ENCODE measurements at regions not wholly inside any gene's neighbourhood (a gene's known extent, or its start where the extent isn't known, plus 50 kb on each side); places are given as distances from the start of the nearest gene placed in this dataset.

DNA sequence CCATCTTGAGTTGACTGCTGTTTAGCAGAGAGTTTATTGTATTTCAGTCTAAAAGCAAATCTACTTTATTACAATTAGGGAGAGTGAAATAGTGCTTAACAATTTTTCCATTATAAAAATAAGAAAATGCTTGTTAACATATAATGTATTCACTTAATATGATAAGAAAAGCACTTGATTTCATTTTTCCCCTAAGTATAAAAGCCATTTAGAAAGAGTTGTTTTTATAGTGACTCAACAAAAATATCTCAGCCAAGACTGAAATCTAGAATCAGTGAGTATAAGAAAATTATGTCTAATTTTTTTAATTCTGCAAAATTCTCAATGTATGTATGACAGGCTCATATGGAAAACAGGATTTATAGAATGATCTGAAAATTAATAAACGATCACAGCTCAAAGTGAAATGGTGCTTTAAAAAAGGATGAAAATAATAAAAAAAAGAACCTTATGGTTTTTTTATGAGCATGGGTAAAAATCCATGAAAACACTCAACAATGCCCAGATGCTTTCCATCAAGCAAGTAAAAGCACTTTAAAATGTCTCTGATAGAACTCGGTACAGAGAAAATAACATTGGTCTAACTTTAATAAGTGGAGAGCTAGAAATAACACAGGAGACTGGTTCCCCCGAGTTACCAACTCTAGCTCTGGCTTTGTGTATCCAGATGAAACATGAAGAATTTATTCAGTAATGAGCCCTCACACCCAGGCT is 1057.8 kb upstream of the WWC1 start:
- H3K36me3 Mint-ChIP-seq = no peaks in the 10 kb centered on the region
- peaks cover 2 to 20% (median 11%) of the 10 kb centered on the region in 9 donors for H3K9me3 Mint-ChIP-seq
- POLR2A ChIA-PET = no interaction called here
- H3K27ac Mint-ChIP-seq = no peak overlapping the region
- ATAC-seq (no peak), DNase-seq (no peak)
- H3K4me3 Mint-ChIP-seq = no peak overlapping the region
- H3K4me1 Mint-ChIP-seq = no peaks in the 10 kb centered on the region
- H3K27me3 Mint-ChIP-seq = peaks cover 0 to 6% (median 0%) of the 10 kb centered on the region in 5 donors

DNA sequence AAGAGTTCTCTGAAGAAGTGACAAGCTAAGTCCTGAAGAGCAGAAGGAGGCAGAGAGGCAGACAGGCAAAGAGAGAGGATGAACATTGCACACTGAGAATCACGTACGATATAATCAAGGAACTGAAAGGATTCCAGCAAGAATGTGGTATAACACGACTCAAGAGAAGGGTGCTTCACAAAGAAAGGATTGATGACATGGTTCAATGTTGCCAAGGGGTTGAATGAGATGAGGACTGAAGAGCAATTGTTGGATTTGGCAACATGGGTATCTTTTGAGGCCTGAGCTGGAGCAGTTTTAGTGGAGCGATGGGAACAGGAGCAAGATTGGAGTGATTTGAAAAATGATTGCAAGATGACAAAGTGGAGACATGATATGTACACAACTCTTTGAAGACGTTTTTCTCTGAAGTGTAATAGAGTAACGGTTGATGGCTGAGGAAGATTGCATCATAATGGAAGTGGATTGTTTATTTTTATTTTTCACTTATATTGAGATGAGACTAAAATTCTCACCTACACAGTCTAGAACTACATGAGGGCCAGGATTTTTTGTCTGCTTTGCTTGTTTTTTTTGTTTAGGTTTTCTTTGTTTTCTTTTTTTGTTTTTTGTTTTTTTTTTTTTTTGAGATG is 1049.9 kb upstream of the WWC1 start:
- Mint-ChIP-seq H3K9me3 (peaks cover 0 to 20% (median 8%) of the 10 kb centered on the region in 9 donors), H3K4me1 (peaks cover 0 to 1% (median 0%) of the 10 kb centered on the region in 4 donors), H3K4me3 (no peak overlapping the region), H3K27ac (no peak overlapping the region), H3K27me3 (no peaks in the 10 kb centered on the region), H3K36me3 (peaks cover 0 to 6% (median 0%) of the 10 kb centered on the region in 3 donors)
- ATAC-seq (no peak), DNase-seq (no peak)
- POLR2A ChIA-PET = no interaction called here

DNA sequence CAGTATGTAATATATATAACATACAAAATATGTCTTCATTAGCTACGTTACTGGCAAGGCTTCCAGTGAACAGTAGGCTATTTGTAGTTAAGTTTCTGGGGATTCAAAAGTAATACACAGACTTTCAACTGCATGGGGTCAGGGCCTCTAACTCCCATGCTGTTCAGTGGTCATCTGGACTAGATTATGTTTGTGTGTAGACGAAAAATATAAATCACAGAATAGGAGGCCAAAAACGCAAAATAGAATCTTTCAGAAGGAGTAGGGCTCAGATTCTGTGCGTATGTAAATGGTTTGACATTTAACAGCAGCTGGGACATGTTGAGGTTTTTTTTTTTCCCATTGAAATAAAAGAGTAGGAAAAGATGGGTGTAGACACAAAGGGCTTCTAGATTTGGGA is 1048.7 kb upstream of the WWC1 start:
- H3K36me3 Mint-ChIP-seq = peaks cover 0 to 6% (median 0%) of the 10 kb centered on the region in 3 donors
- ATAC-seq (no peak), DNase-seq (no peak)
- POLR2A ChIA-PET = no interaction called here
- peaks cover 0 to 20% (median 8%) of the 10 kb centered on the region in 9 donors for H3K9me3 Mint-ChIP-seq
- no peak overlapping the region for H3K4me3 Mint-ChIP-seq
- no peaks in the 10 kb centered on the region for H3K27me3 Mint-ChIP-seq
- peaks cover 0 to 1% (median 0%) of the 10 kb centered on the region in 4 donors for H3K4me1 Mint-ChIP-seq
- no peak overlapping the region for H3K27ac Mint-ChIP-seq

DNA sequence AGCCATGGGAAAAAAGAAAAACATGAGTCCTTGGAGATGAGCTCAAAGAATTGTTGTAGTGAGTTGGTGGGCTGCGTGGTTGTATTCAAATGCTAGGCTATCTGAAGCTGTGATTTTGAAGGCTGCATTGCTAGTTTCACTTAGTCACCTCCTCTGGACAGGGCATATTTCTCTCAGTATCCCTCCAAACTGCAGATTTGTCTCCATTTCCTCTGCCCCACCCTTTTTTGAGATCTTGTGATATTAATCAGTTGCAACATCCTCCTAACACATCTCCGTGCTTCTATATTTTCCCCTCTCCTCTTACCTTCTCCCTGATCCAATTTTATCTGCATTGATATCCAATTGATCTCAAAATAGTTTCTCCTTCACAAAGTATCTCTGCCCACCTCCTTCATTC is 1048.0 kb upstream of the WWC1 start:
- Mint-ChIP-seq H3K36me3 (peaks cover 0 to 6% (median 0%) of the 10 kb centered on the region in 3 donors), H3K27me3 (no peaks in the 10 kb centered on the region), H3K9me3 (peaks cover 0 to 20% (median 6%) of the 10 kb centered on the region in 9 donors), H3K4me1 (peaks cover 0 to 1% (median 0%) of the 10 kb centered on the region in 4 donors), H3K4me3 (no peak overlapping the region), H3K27ac (no peak overlapping the region)
- DNase-seq (no peak), ATAC-seq (no peak)
- POLR2A ChIA-PET = no interaction called here

DNA sequence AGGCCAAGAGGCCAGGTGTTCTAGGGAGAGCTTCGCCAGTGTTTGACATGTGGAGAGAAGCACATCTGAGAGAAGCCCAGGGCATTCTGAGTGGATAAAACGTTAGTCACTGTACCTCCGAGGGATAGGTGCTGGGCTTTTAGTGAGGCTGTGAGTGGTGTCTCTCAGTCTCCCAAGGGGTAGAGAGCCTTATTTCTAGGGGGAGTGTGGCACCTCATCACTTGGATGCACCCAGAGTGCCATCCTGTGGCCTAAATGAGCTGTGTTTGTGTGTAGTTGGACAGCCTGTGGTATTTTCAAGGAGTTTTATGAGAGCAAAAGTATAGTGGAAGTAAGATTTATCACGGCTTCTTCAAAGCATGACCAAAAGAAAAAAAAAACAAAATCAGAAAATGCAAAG is 1046.9 kb upstream of the WWC1 start:
- H3K27ac Mint-ChIP-seq = no peak overlapping the region
- POLR2A ChIA-PET = no interaction called here
- peaks cover 0 to 23% (median 6%) of the 10 kb centered on the region in 9 donors for H3K9me3 Mint-ChIP-seq
- DNase-seq (no peak), ATAC-seq (no peak)
- peaks cover 0 to 6% (median 0%) of the 10 kb centered on the region in 3 donors for H3K36me3 Mint-ChIP-seq
- H3K27me3 Mint-ChIP-seq = no peaks in the 10 kb centered on the region
- H3K4me3 Mint-ChIP-seq = no peak overlapping the region
- H3K4me1 Mint-ChIP-seq = peaks cover 0 to 1% (median 0%) of the 10 kb centered on the region in 4 donors

DNA sequence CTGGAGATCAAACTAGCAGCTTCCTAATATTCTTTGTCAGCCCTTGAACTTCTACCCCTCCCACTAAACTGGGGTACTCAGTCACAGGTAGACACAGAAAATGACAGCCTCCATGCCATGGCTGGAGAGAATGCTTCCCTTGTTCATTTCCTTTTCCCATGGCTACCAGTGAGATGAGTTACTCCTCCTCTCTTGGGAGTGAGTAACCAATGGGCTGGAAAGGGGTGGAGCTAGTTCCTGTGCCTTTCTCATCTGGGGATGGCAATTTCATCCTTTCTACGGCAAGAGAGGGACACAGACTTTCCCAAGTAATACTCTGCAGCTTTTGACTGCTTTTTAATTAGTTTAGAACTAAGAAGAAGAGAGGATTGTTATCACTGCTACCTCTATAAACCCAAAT is 1045.6 kb upstream of the WWC1 start:
- no peak overlapping the region for H3K4me3 Mint-ChIP-seq
- H3K4me1 Mint-ChIP-seq = peaks cover 0 to 1% (median 0%) of the 10 kb centered on the region in 4 donors
- H3K36me3 Mint-ChIP-seq = peaks cover 0 to 6% (median 0%) of the 10 kb centered on the region in 3 donors
- H3K9me3 Mint-ChIP-seq = peaks cover 0 to 21% (median 4%) of the 10 kb centered on the region in 9 donors
- POLR2A ChIA-PET = no interaction called here
- no peak overlapping the region for H3K27ac Mint-ChIP-seq
- ATAC-seq (no peak), DNase-seq (no peak)
- H3K27me3 Mint-ChIP-seq = no peaks in the 10 kb centered on the region

DNA sequence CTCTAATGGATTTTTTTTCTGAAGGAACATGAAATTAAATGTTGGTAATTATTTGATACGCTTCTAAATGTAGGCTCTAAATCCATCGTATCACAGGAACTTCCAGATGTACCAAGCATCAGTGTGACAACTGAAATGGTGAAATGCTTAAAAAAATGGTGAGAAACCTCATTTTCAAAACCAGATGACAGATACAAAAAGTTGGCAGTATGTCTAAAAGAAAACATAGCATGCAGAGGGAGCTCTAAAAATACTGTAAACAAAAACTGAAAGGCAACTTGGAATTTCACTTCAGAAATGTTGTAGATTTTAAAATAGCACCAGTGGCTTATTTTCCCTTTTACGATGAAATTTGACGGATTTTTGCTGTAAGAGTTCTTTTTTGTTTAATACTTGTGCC is 1043.6 kb upstream of the WWC1 start:
- no peak overlapping the region for H3K27ac Mint-ChIP-seq
- no peaks in the 10 kb centered on the region for H3K36me3 Mint-ChIP-seq
- DNase-seq (no peak), ATAC-seq (no peak)
- H3K4me1 Mint-ChIP-seq = peaks cover 0 to 1% (median 0%) of the 10 kb centered on the region in 4 donors
- POLR2A ChIA-PET = no interaction called here
- H3K4me3 Mint-ChIP-seq = no peak overlapping the region
- peaks cover 0 to 13% (median 0%) of the 10 kb centered on the region in 9 donors for H3K9me3 Mint-ChIP-seq
- H3K27me3 Mint-ChIP-seq = no peaks in the 10 kb centered on the region

DNA sequence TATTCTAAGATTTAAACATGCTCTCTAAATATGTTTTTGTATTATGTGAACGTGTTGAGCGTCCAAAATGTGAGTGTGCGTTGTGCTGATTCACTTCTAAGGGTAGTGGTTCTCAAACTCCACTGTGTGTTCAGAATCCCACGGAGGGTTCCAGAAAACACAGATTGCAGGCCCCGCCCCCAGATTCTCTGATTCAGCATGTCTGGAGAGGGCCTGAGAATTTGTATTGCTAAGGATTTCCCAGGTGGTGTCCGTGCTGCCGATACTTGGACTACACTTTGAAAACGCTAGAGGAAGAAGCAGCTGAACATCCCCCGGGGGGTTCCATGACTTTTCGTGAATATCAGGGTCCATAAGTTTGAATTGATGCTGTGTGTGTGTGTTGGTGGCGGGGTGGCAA is 1043.2 kb upstream of the WWC1 start:
- Mint-ChIP-seq H3K9me3 (peaks cover 0 to 13% (median 0%) of the 10 kb centered on the region in 9 donors), H3K4me1 (peaks cover 0 to 1% (median 0%) of the 10 kb centered on the region in 4 donors), H3K4me3 (no peak overlapping the region), H3K27me3 (no peaks in the 10 kb centered on the region), H3K36me3 (no peaks in the 10 kb centered on the region), H3K27ac (no peak overlapping the region)
- POLR2A ChIA-PET = no interaction called here
- ATAC-seq (no peak), DNase-seq (no peak)

DNA sequence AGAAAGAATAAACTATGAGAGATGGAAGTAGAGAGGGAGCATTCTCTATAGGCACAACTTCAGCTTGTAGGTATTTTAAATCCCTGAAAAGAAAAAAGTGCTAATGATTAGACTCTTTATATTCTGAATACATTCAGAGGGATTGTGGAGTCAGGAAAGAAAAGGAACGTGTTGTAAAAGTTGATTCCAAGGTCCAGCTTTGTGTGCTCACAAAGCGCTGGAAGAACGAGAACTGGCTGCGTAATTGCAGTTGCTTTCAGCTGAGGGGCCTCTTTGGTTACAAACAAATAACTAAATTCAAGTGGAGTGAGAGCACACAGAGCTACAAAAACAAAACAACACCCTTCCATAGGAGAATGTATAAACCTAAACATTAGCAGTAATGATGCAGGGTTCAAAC is 1040.4 kb upstream of the WWC1 start:
- no peaks in the 10 kb centered on the region for H3K36me3 Mint-ChIP-seq
- no peak overlapping the region for H3K4me3 Mint-ChIP-seq
- no peak overlapping the region for H3K27ac Mint-ChIP-seq
- H3K9me3 Mint-ChIP-seq = peaks cover 0 to 16% (median 0%) of the 10 kb centered on the region in 9 donors
- DNase-seq (no peak), ATAC-seq (no peak)
- no peaks in the 10 kb centered on the region for H3K27me3 Mint-ChIP-seq
- no peaks in the 10 kb centered on the region for H3K4me1 Mint-ChIP-seq
- POLR2A ChIA-PET = no interaction called here

DNA sequence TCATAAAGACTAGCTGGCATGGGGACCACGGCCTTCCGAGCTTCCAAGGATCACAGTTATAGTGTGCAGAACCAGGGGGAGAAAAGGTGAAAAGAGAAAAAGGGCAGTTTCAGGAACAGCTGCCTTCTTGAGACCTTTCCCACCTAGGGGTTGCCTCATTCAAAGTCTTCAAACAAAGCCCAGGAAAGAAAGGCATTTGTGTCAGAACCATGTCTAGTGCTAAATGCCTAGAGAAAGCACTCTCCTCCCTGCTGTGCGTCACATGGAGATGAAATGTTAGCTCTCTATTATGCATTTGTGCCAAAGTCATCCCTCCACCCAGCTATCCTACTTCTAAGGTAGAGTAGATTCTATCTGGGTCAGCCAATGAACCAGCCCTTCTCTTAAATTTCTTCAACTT is 1037.3 kb upstream of the WWC1 start:
- DNase-seq (no peak), ATAC-seq (no peak)
- no peak overlapping the region for H3K4me3 Mint-ChIP-seq
- POLR2A ChIA-PET = no interaction called here
- peaks cover 0 to 20% (median 3%) of the 10 kb centered on the region in 9 donors for H3K9me3 Mint-ChIP-seq
- no peaks in the 10 kb centered on the region for H3K27me3 Mint-ChIP-seq
- no peaks in the 10 kb centered on the region for H3K4me1 Mint-ChIP-seq
- no peaks in the 10 kb centered on the region for H3K36me3 Mint-ChIP-seq
- no peak overlapping the region for H3K27ac Mint-ChIP-seq

DNA sequence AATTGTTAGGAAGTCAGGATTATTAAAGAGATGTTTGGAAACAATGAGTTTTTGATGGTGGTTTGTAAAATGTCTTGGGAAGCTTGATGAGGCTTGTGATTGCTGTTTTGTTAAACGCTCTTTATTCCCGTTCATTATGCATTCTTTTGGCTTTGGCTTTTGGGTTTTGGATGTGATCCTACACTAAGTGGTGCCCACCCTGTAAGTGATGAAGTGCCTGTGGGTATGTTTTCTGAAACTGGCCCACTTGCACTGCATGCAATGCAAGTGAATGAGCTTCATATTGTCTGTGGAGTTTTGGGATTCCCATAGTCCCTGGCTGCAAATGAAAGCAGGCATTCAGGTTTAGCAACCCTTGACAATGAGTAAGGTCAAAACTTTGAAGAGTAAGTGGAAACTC is 1035.5 kb upstream of the WWC1 start:
- Mint-ChIP-seq H3K4me1 (no peaks in the 10 kb centered on the region), H3K4me3 (no peak overlapping the region)

DNA sequence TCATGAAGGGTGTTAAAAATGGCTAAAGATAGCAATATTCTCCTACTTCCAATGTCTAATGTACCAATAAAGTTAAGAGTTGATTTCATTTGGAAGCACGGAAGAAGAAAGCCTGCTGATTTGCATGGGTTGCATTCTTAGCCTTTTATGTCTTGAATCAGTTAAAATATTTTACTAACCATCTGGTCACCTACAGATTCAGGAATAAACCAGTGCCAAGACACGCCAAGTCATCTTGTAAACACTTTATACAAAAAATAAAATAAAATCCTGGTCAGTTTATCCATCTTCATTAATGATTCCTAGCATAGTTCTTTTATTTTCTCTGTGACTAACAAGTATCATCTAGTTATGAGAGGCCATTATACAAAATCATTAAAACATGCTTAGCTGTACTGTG is 1031.6 kb upstream of the WWC1 start:
- no peak for ATAC-seq
- Mint-ChIP-seq H3K27me3 (no peaks in the 10 kb centered on the region), H3K27ac (no peak overlapping the region), H3K36me3 (no peaks in the 10 kb centered on the region), H3K4me3 (no peak overlapping the region), H3K4me1 (no peaks in the 10 kb centered on the region), H3K9me3 (peaks cover 0 to 21% (median 7%) of the 10 kb centered on the region in 9 donors)
- no peak for DNase-seq
- POLR2A ChIA-PET = no interaction called here

More for the DNA sequence above, 1035.5 kb upstream of the WWC1 start:
- DNase-seq (no peak), ATAC-seq (no peak)
- no peaks in the 10 kb centered on the region for H3K36me3 Mint-ChIP-seq
- H3K9me3 Mint-ChIP-seq = peaks cover 0 to 12% (median 3%) of the 10 kb centered on the region in 9 donors
- POLR2A ChIA-PET = no interaction called here
- no peaks in the 10 kb centered on the region for H3K27me3 Mint-ChIP-seq
- no peak overlapping the region for H3K27ac Mint-ChIP-seq

DNA sequence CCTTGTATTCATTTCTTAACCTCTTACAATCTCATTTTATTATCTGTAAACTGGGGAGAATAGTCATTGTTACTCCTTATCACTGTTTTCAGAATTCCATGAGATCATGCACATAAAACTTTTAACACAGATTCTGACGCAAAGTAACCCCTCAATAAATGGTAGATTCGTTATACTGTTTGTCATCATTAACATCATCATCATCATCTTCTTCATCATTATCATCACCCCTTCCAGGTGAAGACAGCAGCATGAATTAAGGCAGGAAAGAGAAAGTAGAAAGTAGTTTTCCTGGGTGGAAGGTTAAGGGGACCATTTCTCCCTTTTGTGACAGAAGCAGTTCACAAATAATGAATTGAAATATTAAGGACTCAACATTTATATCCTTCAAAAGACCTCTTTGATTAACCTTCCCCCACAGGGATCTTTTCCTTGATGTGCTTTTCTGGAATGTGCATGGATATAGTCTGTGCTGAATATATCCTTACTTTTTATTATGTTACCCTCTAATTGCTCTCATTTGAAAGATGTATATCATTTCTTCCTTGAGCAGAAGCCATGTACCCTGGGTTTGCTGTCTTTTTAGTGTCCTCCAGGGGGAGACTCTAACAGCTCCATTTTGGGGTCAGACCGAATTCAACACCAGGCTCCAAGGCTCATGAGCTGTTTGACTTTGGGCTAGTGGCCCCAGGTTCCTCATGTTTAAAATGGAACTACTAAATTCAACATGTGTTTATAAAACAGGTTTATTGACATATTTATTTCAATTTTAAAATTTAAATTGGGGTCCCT is 1029.9 kb upstream of the WWC1 start:
- Mint-ChIP-seq H3K4me3 (no peak overlapping the region), H3K27me3 (no peaks in the 10 kb centered on the region), H3K4me1 (no peaks in the 10 kb centered on the region), H3K9me3 (peaks cover 0 to 16% (median 2%) of the 10 kb centered on the region in 9 donors), H3K27ac (no peak overlapping the region), H3K36me3 (no peaks in the 10 kb centered on the region)
- DNase-seq (no peak), ATAC-seq (no peak)
- POLR2A ChIA-PET = no interaction called here
